ENCODE measurements at regions not wholly inside any gene's neighbourhood (a gene's known extent, or its start where the extent isn't known, plus 50 kb on each side); places are given as distances from the start of the nearest gene placed in this dataset.

- no peak for TF ChIP-seq NANOG (IDR thresholded peaks at IDR 0.05; ENCODE audit: borderline replicate concordance)
- TF ChIP-seq, protein P1, sequence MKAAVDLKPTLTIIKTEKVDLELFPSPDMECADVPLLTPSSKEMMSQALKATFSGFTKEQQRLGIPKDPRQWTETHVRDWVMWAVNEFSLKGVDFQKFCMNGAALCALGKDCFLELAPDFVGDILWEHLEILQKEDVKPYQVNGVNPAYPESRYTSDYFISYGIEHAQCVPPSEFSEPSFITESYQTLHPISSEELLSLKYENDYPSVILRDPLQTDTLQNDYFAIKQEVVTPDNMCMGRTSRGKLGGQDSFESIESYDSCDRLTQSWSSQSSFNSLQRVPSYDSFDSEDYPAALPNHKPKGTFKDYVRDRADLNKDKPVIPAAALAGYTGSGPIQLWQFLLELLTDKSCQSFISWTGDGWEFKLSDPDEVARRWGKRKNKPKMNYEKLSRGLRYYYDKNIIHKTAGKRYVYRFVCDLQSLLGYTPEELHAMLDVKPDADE (IDR thresholded peaks at IDR 0.05) = no peak
- TF ChIP-seq EZH2 (IDR thresholded peaks at IDR 0.05; ENCODE audit: low read depth, unreplicated experiment) = no peak
- TF ChIP-seq, protein P2, sequence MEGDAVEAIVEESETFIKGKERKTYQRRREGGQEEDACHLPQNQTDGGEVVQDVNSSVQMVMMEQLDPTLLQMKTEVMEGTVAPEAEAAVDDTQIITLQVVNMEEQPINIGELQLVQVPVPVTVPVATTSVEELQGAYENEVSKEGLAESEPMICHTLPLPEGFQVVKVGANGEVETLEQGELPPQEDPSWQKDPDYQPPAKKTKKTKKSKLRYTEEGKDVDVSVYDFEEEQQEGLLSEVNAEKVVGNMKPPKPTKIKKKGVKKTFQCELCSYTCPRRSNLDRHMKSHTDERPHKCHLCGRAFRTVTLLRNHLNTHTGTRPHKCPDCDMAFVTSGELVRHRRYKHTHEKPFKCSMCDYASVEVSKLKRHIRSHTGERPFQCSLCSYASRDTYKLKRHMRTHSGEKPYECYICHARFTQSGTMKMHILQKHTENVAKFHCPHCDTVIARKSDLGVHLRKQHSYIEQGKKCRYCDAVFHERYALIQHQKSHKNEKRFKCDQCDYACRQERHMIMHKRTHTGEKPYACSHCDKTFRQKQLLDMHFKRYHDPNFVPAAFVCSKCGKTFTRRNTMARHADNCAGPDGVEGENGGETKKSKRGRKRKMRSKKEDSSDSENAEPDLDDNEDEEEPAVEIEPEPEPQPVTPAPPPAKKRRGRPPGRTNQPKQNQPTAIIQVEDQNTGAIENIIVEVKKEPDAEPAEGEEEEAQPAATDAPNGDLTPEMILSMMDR (conservative IDR thresholded peaks at IDR 0.05; ENCODE audit: low read depth in 2 of 2) = no peak
- TF ChIP-seq ZNF331 (CRISPR knock-in tag; IDR thresholded peaks at IDR 0.05; ENCODE audit: low read depth) = no peak
- TF ChIP-seq CREB1 (CRISPR knock-in tag; IDR thresholded peaks at IDR 0.05; ENCODE audit: low read depth) = no peak
Observed at GRCh38 chr3:107008213-107008612, 369.0 kb upstream of the CCDC54 start (continued).

GRCh38 chr3:107013641-107014040, 363.6 kb upstream of the CCDC54 start:
- Mint-ChIP-seq H3K27me3 (ENCODE audit: insufficient read depth, low read depth, poor library complexity) (peaks cover 2% of the 10 kb centered on the region), H3K4me1 (no peaks in the 10 kb centered on the region), H3K4me3 (no peak overlapping the region), H3K36me3 (ENCODE audit: low read depth) (peaks cover 20% of the 10 kb centered on the region; the same call in 2 of the 3 replicates), H3K27ac (no peak overlapping the region), H3K9me3 (peaks cover 22% of the 10 kb centered on the region)
- no peaks in the 10 kb centered on the region; the same call in 1 of the 2 replicates for H3K36me3 ChIP-seq (ENCODE audit: insufficient read depth)
- H3K27me3 ChIP-seq (ENCODE audit: insufficient read depth) = no peaks in the 10 kb centered on the region
- TF ChIP-seq, protein P3, sequence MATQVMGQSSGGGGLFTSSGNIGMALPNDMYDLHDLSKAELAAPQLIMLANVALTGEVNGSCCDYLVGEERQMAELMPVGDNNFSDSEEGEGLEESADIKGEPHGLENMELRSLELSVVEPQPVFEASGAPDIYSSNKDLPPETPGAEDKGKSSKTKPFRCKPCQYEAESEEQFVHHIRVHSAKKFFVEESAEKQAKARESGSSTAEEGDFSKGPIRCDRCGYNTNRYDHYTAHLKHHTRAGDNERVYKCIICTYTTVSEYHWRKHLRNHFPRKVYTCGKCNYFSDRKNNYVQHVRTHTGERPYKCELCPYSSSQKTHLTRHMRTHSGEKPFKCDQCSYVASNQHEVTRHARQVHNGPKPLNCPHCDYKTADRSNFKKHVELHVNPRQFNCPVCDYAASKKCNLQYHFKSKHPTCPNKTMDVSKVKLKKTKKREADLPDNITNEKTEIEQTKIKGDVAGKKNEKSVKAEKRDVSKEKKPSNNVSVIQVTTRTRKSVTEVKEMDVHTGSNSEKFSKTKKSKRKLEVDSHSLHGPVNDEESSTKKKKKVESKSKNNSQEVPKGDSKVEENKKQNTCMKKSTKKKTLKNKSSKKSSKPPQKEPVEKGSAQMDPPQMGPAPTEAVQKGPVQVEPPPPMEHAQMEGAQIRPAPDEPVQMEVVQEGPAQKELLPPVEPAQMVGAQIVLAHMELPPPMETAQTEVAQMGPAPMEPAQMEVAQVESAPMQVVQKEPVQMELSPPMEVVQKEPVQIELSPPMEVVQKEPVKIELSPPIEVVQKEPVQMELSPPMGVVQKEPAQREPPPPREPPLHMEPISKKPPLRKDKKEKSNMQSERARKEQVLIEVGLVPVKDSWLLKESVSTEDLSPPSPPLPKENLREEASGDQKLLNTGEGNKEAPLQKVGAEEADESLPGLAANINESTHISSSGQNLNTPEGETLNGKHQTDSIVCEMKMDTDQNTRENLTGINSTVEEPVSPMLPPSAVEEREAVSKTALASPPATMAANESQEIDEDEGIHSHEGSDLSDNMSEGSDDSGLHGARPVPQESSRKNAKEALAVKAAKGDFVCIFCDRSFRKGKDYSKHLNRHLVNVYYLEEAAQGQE (IDR thresholded peaks at IDR 0.05; ENCODE audit: unreplicated experiment) = no peak
- TF ChIP-seq NANOG (IDR thresholded peaks at IDR 0.05; ENCODE audit: borderline replicate concordance) = no peak
- TF ChIP-seq ZNF331 (CRISPR knock-in tag; IDR thresholded peaks at IDR 0.05; ENCODE audit: low read depth) = no peak
- no peaks in the 10 kb centered on the region for H3F3A ChIP-seq (replicated peaks; ENCODE audit: low read depth)
- no peak overlapping the region for H2AFZ ChIP-seq
- ATAC-seq = no peak
- H3K79me2 ChIP-seq (replicated peaks; ENCODE audit: insufficient read depth) = no peaks in the 10 kb centered on the region
- no peak overlapping the region for H3K27ac ChIP-seq (ENCODE audit: low read depth)
- no peak for DNase-seq (ENCODE audit: low spot score)
- no peak overlapping the region for H3K4me3 ChIP-seq
- H3K4me1 ChIP-seq (ENCODE audit: insufficient read depth) = no peaks in the 10 kb centered on the region
- no peak overlapping the region for H3K4me2 ChIP-seq
- no peaks in the 10 kb centered on the region for H3K9me2 ChIP-seq (ENCODE audit: insufficient read depth)
- no peaks in the 10 kb centered on the region for H4K20me1 ChIP-seq (replicated peaks; ENCODE audit: insufficient read depth)

All from GM23338 (cell line).